Liver (tissue), 7 donors: ENCODE measurements at regions not wholly inside any gene's neighbourhood (a gene's known extent, or its start where the extent isn't known, plus 50 kb on each side); places are given as distances from the start of the nearest gene placed in this dataset.

ENCODE experiments used
- DNase-seq: peaks from one replicate; pipeline ENCODE4 v3.0.0-alpha.2; 2017; ENCODE audit warnings: low spot score
- H3K27ac ChIP-seq, 2 donors: one replicate each; pipeline ENCODE4 v1.7.0; 2013; ENCODE audit warnings: inconsistent platforms in 2 of 2, low read length in 2 of 2, control low read depth in 1 of 2, low read depth in 1 of 2, mild to moderate bottlenecking in 1 of 2
- H3K27me3 ChIP-seq, 4 donors: one replicate each; pipeline versions ENCODE4 v1.6.1 to v1.7.0; 2013; ENCODE audit warnings: low read length in 3 of 4, inconsistent platforms in 1 of 4, mild to moderate bottlenecking in 1 of 4, moderate library complexity in 1 of 4; ENCODE audit not compliant: control insufficient read depth in 4 of 4, insufficient read depth in 4 of 4
- H3K36me3 ChIP-seq, 4 donors: one replicate each; pipeline versions ENCODE4 v1.6.1 to v1.7.0; 2013; ENCODE audit warnings: low read length in 3 of 4, mild to moderate bottlenecking in 3 of 4, low read depth in 1 of 4, moderate library complexity in 1 of 4; ENCODE audit not compliant: control insufficient read depth in 4 of 4, insufficient read depth in 3 of 4
- H3K4me1 ChIP-seq, 4 donors: one replicate each; pipeline versions ENCODE4 v1.6.1 to v1.7.0; 2013; ENCODE audit warnings: low read length in 3 of 4, mild to moderate bottlenecking in 3 of 4, moderate library complexity in 1 of 4; ENCODE audit not compliant: control insufficient read depth in 4 of 4, insufficient read depth in 4 of 4
- H3K4me3 ChIP-seq, 3 donors: one replicate each; pipeline versions ENCODE4 v1.6.1 to v1.7.0; 2013; ENCODE audit warnings: low read length in 3 of 3, control low read depth in 1 of 3, low read depth in 1 of 3, mild to moderate bottlenecking in 1 of 3
- H3K9ac ChIP-seq, 2 donors: one replicate each; pipeline ENCODE4 v1.7.0; 2013; ENCODE audit warnings: low read length in 2 of 2, mild to moderate bottlenecking in 2 of 2, moderate library complexity in 2 of 2, control low read depth in 1 of 2, low read depth in 1 of 2
- H3K9me3 ChIP-seq, 4 donors: one replicate each; pipeline versions ENCODE4 v1.6.1 to v1.7.0; 2013; ENCODE audit warnings: low read length in 3 of 4; ENCODE audit not compliant: control insufficient read depth in 4 of 4
- EGR1 ChIP-seq, 2 donors: IDR thresholded peaks; 2 replicates each; pipeline ENCODE4 v1.6.1; 2016 to 2018; ENCODE audit warnings: antibody characterized with exemption in 2 of 2, low read depth in 2 of 2
- FOXA1 ChIP-seq: IDR thresholded peaks from 2 replicates; pipeline ENCODE4 v1.6.1; 2016; ENCODE audit warnings: antibody characterized with exemption
- FOXA2 ChIP-seq: IDR thresholded peaks from 2 replicates; pipeline ENCODE4 v1.6.1; 2016; ENCODE audit warnings: antibody characterized with exemption
- GABPA ChIP-seq, 2 donors: IDR thresholded peaks in 1 of 2; conservative IDR thresholded peaks in 1 of 2; 2 replicates each; pipeline ENCODE4 v1.6.1; 2016; ENCODE audit warnings: antibody characterized with exemption in 2 of 2, mild to moderate bottlenecking in 1 of 2, moderate library complexity in 1 of 2
- HNF4A ChIP-seq, 2 donors: conservative IDR thresholded peaks; 2 replicates each; pipeline ENCODE4 v1.6.1; 2016; ENCODE audit warnings: antibody characterized with exemption in 2 of 2, mild to moderate bottlenecking in 2 of 2
- HNF4G ChIP-seq: IDR thresholded peaks from 2 replicates; pipeline ENCODE4 v1.6.1; 2016; ENCODE audit warnings: antibody characterized with exemption
- JUND ChIP-seq, 2 donors: IDR thresholded peaks; 2 replicates each; pipeline ENCODE4 v1.6.1; 2016; ENCODE audit warnings: antibody characterized with exemption in 2 of 2
- NR2F2 ChIP-seq: IDR thresholded peaks from 2 replicates; pipeline ENCODE4 v1.6.1; 2016; ENCODE audit warnings: antibody characterized with exemption
- RAD21 ChIP-seq, 2 donors: IDR thresholded peaks; 2 replicates each; pipeline ENCODE4 v1.6.1; 2016; ENCODE audit warnings: antibody characterized with exemption in 2 of 2, mild to moderate bottlenecking in 2 of 2
- RXRA ChIP-seq, 2 donors: IDR thresholded peaks; 2 replicates each; pipeline ENCODE4 v1.6.1; 2017 to 2018; ENCODE audit warnings: antibody characterized with exemption in 2 of 2, mild to moderate bottlenecking in 1 of 2
- SP1 ChIP-seq: IDR thresholded peaks from 2 replicates; pipeline ENCODE4 v1.6.1; 2018; ENCODE audit warnings: antibody characterized with exemption, mild to moderate bottlenecking
- TAF1 ChIP-seq: conservative IDR thresholded peaks from 2 replicates; pipeline ENCODE4 v1.6.1; 2016; ENCODE audit warnings: antibody characterized with exemption, mild to moderate bottlenecking
- YY1 ChIP-seq: IDR thresholded peaks from 2 replicates; pipeline ENCODE4 v1.6.1; 2016; ENCODE audit warnings: antibody characterized with exemption, mild to moderate bottlenecking
- WGBS: extraction: QIAGEN DNeasy Blood & Tissue Kit; methylation state at CpG from one replicate; pipeline ENCODE4 v1.1.7; 2013; 5-methylcytosine and 5-hydroxymethylcytosine counted together
- TF ChIP-seq, protein P1 (sequence below): IDR thresholded peaks from 2 replicates; pipeline ENCODE4 v1.6.1; 2016; ENCODE audit warnings: antibody characterized with exemption
- TF ChIP-seq, protein P2 (sequence below): IDR thresholded peaks from 2 replicates; pipeline ENCODE4 v1.6.1; 2016; ENCODE audit warnings: antibody characterized with exemption, mild to moderate bottlenecking
- TF ChIP-seq, protein P3 (sequence below): IDR thresholded peaks from 2 replicates; pipeline ENCODE4 v1.6.1; 2016; ENCODE audit warnings: antibody characterized with exemption
- TF ChIP-seq, protein P4 (sequence below): IDR thresholded peaks from 2 replicates; pipeline ENCODE4 v1.6.1; 2016; ENCODE audit warnings: antibody characterized with exemption
- donor health status: healthy.
- donor health status: healthy.
- donor health status: healthy.
- donor health status: healthy.

DNA sequence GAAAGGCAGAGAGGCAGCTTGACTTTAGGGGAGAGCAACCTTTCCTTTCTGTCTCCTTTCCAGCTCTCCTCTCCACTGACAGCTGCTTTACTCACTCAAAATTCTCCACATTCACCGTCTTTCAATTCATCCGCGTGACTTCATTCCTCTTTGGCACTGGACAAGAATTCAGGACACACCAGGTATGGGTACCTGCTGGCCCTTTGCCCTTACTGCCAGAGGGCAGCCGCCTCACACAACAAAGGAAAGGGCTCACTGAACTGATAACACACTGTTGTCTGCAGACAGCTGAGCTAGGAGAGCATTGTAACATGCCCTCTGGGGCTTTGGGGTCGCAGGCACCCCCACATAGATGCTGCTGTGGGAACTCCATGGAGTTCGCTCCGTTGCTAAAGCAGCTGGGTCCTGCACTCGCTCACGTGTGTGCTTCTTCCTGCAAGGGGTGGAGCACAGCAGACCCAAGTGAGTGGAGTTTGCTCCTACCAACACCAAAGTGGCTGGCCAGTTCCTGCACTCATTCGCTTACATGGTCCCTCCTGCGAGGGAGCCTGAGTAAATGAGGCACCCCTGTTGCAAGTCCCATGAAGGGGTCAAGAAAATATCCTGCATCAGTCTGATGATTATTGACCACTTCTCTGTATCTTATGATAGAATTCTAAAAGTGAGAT lies 79.0 kb upstream of the SGO1 start:
- Histone ChIP-seq H3K36me3 (no peaks in the 10 kb centered on the region), H3K9me3 (no peaks in the 10 kb centered on the region), H3K27ac (no peak overlapping the region), H3K9ac (no peak overlapping the region), H3K4me1 (no peaks in the 10 kb centered on the region), H3K27me3 (no peaks in the 10 kb centered on the region), H3K4me3 (no peak overlapping the region)
- WGBS = 79% methylated on average over 11 of the region's 11 CpGs
- no peak for TF ChIP-seq GABPA (IDR thresholded peaks at IDR 0.05 in 1 of 2, conservative IDR thresholded peaks at IDR 0.05 in 1 of 2)
- TF ChIP-seq SP1 = no peak
- no peak for TF ChIP-seq TAF1
- TF ChIP-seq, protein P1, sequence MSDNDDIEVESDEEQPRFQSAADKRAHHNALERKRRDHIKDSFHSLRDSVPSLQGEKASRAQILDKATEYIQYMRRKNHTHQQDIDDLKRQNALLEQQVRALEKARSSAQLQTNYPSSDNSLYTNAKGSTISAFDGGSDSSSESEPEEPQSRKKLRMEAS = no peak
- TF ChIP-seq NR2F2 = no peak
- TF ChIP-seq, protein P2, sequence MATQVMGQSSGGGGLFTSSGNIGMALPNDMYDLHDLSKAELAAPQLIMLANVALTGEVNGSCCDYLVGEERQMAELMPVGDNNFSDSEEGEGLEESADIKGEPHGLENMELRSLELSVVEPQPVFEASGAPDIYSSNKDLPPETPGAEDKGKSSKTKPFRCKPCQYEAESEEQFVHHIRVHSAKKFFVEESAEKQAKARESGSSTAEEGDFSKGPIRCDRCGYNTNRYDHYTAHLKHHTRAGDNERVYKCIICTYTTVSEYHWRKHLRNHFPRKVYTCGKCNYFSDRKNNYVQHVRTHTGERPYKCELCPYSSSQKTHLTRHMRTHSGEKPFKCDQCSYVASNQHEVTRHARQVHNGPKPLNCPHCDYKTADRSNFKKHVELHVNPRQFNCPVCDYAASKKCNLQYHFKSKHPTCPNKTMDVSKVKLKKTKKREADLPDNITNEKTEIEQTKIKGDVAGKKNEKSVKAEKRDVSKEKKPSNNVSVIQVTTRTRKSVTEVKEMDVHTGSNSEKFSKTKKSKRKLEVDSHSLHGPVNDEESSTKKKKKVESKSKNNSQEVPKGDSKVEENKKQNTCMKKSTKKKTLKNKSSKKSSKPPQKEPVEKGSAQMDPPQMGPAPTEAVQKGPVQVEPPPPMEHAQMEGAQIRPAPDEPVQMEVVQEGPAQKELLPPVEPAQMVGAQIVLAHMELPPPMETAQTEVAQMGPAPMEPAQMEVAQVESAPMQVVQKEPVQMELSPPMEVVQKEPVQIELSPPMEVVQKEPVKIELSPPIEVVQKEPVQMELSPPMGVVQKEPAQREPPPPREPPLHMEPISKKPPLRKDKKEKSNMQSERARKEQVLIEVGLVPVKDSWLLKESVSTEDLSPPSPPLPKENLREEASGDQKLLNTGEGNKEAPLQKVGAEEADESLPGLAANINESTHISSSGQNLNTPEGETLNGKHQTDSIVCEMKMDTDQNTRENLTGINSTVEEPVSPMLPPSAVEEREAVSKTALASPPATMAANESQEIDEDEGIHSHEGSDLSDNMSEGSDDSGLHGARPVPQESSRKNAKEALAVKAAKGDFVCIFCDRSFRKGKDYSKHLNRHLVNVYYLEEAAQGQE = no peak
- TF ChIP-seq JUND (IDR thresholded peaks at IDR 0.05) = no peak
- no peak for TF ChIP-seq YY1
- TF ChIP-seq, protein P3, sequence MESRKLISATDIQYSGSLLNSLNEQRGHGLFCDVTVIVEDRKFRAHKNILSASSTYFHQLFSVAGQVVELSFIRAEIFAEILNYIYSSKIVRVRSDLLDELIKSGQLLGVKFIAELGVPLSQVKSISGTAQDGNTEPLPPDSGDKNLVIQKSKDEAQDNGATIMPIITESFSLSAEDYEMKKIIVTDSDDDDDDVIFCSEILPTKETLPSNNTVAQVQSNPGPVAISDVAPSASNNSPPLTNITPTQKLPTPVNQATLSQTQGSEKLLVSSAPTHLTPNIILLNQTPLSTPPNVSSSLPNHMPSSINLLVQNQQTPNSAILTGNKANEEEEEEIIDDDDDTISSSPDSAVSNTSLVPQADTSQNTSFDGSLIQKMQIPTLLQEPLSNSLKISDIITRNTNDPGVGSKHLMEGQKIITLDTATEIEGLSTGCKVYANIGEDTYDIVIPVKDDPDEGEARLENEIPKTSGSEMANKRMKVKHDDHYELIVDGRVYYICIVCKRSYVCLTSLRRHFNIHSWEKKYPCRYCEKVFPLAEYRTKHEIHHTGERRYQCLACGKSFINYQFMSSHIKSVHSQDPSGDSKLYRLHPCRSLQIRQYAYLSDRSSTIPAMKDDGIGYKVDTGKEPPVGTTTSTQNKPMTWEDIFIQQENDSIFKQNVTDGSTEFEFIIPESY = no peak
- TF ChIP-seq RAD21 (IDR thresholded peaks at IDR 0.05) = no peak
- TF ChIP-seq FOXA2 = no peak
- no peak for TF ChIP-seq EGR1 (IDR thresholded peaks at IDR 0.05; ENCODE audit: low read depth in 2 of 2)
- no peak for DNase-seq

DNA sequence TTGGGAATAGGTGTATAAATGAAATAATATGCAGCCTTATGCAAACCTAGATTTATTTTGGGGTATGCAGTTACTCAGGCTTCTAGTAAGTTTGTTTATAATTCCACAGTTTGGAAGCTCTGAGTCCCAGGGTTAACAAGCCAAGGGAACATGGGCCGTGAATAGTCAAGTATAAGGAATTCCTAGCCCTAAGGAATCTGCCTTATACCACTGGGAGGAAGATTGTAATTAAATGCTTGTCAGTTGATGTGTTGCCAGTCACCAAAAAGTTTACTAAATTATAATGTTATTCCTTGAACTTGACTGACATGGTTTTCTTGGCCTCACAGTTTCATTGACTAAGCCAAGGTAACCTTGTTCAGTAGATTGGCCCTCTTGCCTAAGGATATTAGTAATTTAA lies 72.4 kb upstream of the SGO1 start:
- H3K9me3 ChIP-seq = no peaks in the 10 kb centered on the region
- 92% methylated on average over 1 of the region's 1 CpG for WGBS
- no peak overlapping the region for H3K9ac ChIP-seq
- H3K36me3 ChIP-seq = no peaks in the 10 kb centered on the region
- H3K4me3 ChIP-seq = no peak overlapping the region
- no peaks in the 10 kb centered on the region for H3K4me1 ChIP-seq
- H3K27me3 ChIP-seq = no peaks in the 10 kb centered on the region
- DNase-seq = no peak
- H3K27ac ChIP-seq = no peak overlapping the region
- TF ChIP-seq FOXA1 (no peak), EGR1 (IDR thresholded peaks at IDR 0.05; ENCODE audit: low read depth in 2 of 2) (no peak), RXRA (IDR thresholded peaks at IDR 0.05) (no peak), HNF4G (no peak), RAD21 (IDR thresholded peaks at IDR 0.05) (no peak), JUND (IDR thresholded peaks at IDR 0.05) (no peak), TAF1 (no peak), GABPA (IDR thresholded peaks at IDR 0.05 in 1 of 2, conservative IDR thresholded peaks at IDR 0.05 in 1 of 2) (no peak), NR2F2 (no peak), YY1 (no peak), FOXA2 (no peak), HNF4A (conservative IDR thresholded peaks at IDR 0.05) (no peak), SP1 (no peak)
- TF ChIP-seq, protein P1 = no peak
- TF ChIP-seq, protein P4, sequence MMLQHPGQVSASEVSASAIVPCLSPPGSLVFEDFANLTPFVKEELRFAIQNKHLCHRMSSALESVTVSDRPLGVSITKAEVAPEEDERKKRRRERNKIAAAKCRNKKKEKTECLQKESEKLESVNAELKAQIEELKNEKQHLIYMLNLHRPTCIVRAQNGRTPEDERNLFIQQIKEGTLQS = no peak
- TF ChIP-seq, protein P2 = no peak
- TF ChIP-seq, protein P3 = no peak
